ENCODE measurements at regions not wholly inside any gene's neighbourhood (a gene's known extent, or its start where the extent isn't known, plus 50 kb on each side); places are given as distances from the start of the nearest gene placed in this dataset.

DNA sequence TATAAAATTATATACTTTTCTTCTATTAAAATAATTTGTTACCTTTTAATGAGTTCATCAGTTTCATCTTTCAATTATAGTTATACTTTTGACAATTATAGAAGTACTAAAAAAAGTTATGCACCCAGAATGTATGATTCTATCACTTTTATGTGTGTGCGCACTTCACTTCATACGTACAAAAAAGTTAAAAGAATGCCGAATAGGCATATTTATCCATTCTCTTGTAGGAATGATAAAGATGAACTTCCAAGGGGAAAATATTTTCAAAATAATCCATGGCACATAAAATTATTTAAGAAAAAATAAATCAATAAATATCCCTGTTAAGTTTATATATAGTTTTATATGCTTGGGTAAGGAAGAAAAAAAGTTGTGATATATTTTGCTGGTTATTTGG is 166.9 kb upstream of the PRSS1 start:
- Mint-ChIP-seq H3K4me3 (no peak overlapping the region), H3K36me3 (no peaks in the 10 kb centered on the region), H3K27me3 (ENCODE audit: low read depth) (no peaks in the 10 kb centered on the region; the same call in 1 of the 2 replicates), H3K27ac (no peak overlapping the region), H3K4me1 (peaks cover 14% of the 10 kb centered on the region), H3K9me3 (no peaks in the 10 kb centered on the region)
- DNase-seq (ENCODE audit: low spot score) (no peak), ATAC-seq (no peak)
- ChIA-PET POLR2A (interaction anchor here (0.7 kb wide), 1 partner anchor 804 kb away, joined by 9 read pairs; no protein-coding TSS in a partner anchor), CTCF (interaction anchor here (0.7 to 3.9 kb wide), 12 partner anchors 15 to 633 kb away, joined by 3 to 55 read pairs (median 4); no protein-coding TSS in a partner anchor)
- TF ChIP-seq NR1H2 (CRISPR knock-in tag; IDR thresholded peaks at IDR 0.05) (no peak), TEAD1 (CRISPR knock-in tag; IDR thresholded peaks at IDR 0.05) (no peak), MXD4 (CRISPR knock-in tag; IDR thresholded peaks at IDR 0.05; ENCODE audit: borderline replicate concordance) (no peak), HMGXB4 (CRISPR knock-in tag; IDR thresholded peaks at IDR 0.05) (no peak), ZNF138 (CRISPR knock-in tag; conservative IDR thresholded peaks at IDR 0.05) (no peak), USF2 (CRISPR knock-in tag; IDR thresholded peaks at IDR 0.05) (no peak), E2F4 (CRISPR knock-in tag; IDR thresholded peaks at IDR 0.05; ENCODE audit: borderline replicate concordance, low read depth) (no peak), NR3C1 (CRISPR knock-in tag; conservative IDR thresholded peaks at IDR 0.05; ENCODE audit: low read depth) (no peak), ZNF423 (CRISPR knock-in tag; IDR thresholded peaks at IDR 0.05) (no peak), CBFB (CRISPR knock-in tag; IDR thresholded peaks at IDR 0.05; ENCODE audit: low read depth) (no peak), NFYB (CRISPR knock-in tag; conservative IDR thresholded peaks at IDR 0.05; ENCODE audit: low read depth) (no peak), MLX (CRISPR knock-in tag; IDR thresholded peaks at IDR 0.05) (no peak), E2F1 (CRISPR knock-in tag; IDR thresholded peaks at IDR 0.05) (no peak)
- TF ChIP-seq, protein P1, sequence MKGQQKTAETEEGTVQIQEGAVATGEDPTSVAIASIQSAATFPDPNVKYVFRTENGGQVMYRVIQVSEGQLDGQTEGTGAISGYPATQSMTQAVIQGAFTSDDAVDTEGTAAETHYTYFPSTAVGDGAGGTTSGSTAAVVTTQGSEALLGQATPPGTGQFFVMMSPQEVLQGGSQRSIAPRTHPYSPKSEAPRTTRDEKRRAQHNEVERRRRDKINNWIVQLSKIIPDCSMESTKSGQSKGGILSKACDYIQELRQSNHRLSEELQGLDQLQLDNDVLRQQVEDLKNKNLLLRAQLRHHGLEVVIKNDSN (CRISPR knock-in tag; IDR thresholded peaks at IDR 0.05) = no peak
- TF ChIP-seq, protein P2, sequence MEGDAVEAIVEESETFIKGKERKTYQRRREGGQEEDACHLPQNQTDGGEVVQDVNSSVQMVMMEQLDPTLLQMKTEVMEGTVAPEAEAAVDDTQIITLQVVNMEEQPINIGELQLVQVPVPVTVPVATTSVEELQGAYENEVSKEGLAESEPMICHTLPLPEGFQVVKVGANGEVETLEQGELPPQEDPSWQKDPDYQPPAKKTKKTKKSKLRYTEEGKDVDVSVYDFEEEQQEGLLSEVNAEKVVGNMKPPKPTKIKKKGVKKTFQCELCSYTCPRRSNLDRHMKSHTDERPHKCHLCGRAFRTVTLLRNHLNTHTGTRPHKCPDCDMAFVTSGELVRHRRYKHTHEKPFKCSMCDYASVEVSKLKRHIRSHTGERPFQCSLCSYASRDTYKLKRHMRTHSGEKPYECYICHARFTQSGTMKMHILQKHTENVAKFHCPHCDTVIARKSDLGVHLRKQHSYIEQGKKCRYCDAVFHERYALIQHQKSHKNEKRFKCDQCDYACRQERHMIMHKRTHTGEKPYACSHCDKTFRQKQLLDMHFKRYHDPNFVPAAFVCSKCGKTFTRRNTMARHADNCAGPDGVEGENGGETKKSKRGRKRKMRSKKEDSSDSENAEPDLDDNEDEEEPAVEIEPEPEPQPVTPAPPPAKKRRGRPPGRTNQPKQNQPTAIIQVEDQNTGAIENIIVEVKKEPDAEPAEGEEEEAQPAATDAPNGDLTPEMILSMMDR (IDR thresholded peaks at IDR 0.05) = no peak
- TF ChIP-seq, protein P3, sequence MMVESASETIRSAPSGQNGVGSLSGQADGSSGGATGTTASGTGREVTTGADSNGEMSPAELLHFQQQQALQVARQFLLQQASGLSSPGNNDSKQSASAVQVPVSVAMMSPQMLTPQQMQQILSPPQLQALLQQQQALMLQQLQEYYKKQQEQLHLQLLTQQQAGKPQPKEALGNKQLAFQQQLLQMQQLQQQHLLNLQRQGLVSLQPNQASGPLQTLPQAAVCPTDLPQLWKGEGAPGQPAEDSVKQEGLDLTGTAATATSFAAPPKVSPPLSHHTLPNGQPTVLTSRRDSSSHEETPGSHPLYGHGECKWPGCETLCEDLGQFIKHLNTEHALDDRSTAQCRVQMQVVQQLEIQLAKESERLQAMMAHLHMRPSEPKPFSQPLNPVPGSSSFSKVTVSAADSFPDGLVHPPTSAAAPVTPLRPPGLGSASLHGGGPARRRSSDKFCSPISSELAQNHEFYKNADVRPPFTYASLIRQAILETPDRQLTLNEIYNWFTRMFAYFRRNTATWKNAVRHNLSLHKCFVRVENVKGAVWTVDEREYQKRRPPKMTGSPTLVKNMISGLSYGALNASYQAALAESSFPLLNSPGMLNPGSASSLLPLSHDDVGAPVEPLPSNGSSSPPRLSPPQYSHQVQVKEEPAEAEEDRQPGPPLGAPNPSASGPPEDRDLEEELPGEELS (CRISPR knock-in tag; IDR thresholded peaks at IDR 0.05) = no peak
- TF ChIP-seq, protein P4, sequence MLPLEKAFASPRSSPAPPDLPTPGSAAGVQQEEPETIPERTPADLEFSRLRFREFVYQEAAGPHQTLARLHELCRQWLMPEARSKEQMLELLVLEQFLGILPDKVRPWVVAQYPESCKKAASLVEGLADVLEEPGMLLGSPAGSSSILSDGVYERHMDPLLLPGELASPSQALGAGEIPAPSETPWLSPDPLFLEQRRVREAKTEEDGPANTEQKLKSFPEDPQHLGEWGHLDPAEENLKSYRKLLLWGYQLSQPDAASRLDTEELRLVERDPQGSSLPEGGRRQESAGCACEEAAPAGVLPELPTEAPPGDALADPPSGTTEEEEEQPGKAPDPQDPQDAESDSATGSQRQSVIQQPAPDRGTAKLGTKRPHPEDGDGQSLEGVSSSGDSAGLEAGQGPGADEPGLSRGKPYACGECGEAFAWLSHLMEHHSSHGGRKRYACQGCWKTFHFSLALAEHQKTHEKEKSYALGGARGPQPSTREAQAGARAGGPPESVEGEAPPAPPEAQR (CRISPR knock-in tag; IDR thresholded peaks at IDR 0.05) = no peak
- TF ChIP-seq, protein P5, sequence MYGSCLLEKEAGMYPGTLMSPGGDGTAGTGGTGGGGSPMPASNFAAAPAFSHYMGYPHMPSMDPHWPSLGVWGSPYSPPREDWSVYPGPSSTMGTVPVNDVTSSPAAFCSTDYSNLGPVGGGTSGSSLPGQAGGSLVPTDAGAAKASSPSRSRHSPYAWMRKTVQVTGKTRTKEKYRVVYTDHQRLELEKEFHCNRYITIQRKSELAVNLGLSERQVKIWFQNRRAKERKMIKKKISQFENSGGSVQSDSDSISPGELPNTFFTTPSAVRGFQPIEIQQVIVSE (CRISPR knock-in tag; IDR thresholded peaks at IDR 0.05; ENCODE audit: borderline replicate concordance) = no peak
